ENCODE measurements at regions not wholly inside any gene's neighbourhood (a gene's known extent, or its start where the extent isn't known, plus 50 kb on each side); places are given as distances from the start of the nearest gene placed in this dataset.
"Not testable (repeated sequence)": the region's sequence is repeated elsewhere in the genome, so short reads cannot be mapped to it uniquely, and the experiment has no call there.

DNA sequence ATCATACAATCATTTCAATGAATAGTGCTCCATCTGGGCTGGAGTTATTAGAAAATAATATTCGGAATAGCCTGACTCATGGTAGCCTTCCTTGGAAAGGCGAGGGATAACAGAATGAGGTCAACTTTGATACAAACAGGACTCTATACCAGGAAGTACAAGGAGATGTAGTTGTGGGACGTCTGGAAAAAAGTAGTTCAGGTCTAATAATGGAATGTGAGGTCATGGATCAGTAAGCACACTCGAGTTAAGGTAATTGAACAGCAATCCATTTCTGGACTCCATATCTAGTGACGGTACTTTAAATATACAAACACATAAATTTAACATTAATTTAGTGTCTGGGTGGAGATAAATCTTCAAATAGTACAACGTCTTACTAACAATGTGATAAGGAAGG is 1204.0 kb upstream of the ADGRB3 start:
- H3K9ac ChIP-seq (ENCODE audit: low read length) = no peak overlapping the region
- no peaks in the 10 kb centered on the region for H3K9me3 ChIP-seq (ENCODE audit: control insufficient read depth, low read length)
- H3K36me3 ChIP-seq (ENCODE audit: control insufficient read depth, insufficient read depth, low read length, severe bottlenecking) = no peaks in the 10 kb centered on the region
- H3K4me1 ChIP-seq (ENCODE audit: control insufficient read depth, insufficient read depth, low read length) = no peaks in the 10 kb centered on the region
- no peak overlapping the region for H3K4me3 ChIP-seq (ENCODE audit: low read length)
- H3K27me3 ChIP-seq (replicated peaks; ENCODE audit: control insufficient read depth, insufficient read depth, low read length) = no peaks in the 10 kb centered on the region
- no peak for DNase-seq (ENCODE audit: low read depth)

DNA sequence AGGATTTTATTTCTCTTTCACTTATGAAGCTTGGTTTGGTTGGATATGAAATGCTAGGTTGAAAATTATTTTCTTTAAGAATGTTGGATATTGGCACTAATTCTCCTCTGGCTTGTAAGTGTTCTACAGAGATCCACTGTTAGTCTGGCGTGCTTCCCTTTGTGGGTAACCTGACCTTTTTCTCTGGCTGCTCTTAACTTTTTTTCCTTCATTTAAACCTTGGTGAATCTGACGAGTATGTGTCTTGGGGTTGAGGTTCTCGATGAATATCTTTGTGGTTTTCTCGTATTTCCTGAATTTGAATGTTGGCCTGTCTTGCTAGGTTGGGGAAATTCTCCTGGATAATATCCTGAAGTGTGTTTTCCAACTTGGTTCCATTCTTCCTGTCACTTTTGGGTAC is 1208.4 kb upstream of the ADGRB3 start:
- not testable (repeated sequence) for H3K9ac ChIP-seq (ENCODE audit: low read length); H3K4me1 ChIP-seq (ENCODE audit: control insufficient read depth, insufficient read depth, low read length); H3K27me3 ChIP-seq (replicated peaks; ENCODE audit: control insufficient read depth, insufficient read depth, low read length); DNase-seq (ENCODE audit: low read depth); H3K9me3 ChIP-seq (ENCODE audit: control insufficient read depth, low read length); H3K36me3 ChIP-seq (ENCODE audit: control insufficient read depth, insufficient read depth, low read length, severe bottlenecking); H3K4me3 ChIP-seq (ENCODE audit: low read length)

DNA sequence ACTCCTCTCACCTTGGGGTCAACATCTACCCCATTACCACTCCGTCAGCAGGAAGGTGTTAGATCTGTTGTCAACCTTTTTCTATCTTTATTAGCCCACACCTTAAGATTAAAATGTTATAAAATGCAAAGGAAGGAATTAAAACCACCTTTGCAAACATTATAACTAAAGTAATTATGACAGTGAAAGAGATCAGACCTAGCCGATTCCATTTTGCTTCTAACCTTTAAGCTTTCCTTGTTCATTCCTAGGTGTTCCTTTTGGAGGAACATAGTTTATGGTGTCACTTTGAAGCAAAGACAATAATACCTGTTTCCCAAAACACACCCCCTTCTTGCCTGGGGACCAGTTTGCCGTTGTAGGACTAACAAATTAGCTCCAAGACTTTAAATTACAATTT is 1223.0 kb upstream of the ADGRB3 start:
- Histone ChIP-seq H3K9ac (ENCODE audit: low read length) (no peak overlapping the region), H3K9me3 (ENCODE audit: control insufficient read depth, low read length) (no peaks in the 10 kb centered on the region), H3K27me3 (replicated peaks; ENCODE audit: control insufficient read depth, insufficient read depth, low read length) (no peaks in the 10 kb centered on the region), H3K36me3 (ENCODE audit: control insufficient read depth, insufficient read depth, low read length, severe bottlenecking) (no peaks in the 10 kb centered on the region), H3K4me1 (ENCODE audit: control insufficient read depth, insufficient read depth, low read length) (no peaks in the 10 kb centered on the region), H3K4me3 (ENCODE audit: low read length) (no peak overlapping the region)
- DNase-seq (ENCODE audit: low read depth) = no peak

DNA sequence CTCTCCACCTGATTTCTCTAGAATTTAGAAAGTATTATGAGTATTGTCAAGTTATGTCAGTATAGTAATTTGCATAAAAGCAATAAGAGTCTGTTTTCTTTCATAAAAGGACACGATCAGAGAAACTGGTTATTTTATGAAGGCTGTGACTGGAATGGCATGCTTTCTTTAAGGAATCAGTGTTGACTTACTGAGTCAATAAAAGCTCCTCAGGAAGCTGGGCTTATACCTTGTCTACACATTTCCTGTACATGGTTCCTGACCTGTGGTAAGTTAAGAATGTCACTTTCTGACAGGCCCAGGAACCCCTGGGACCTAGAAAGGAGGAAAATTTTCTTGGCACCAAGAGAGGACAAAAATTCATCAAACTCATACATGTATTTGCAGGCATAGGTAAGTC is 1224.0 kb upstream of the ADGRB3 start:
- Histone ChIP-seq H3K9ac (ENCODE audit: low read length) (no peak overlapping the region), H3K36me3 (ENCODE audit: control insufficient read depth, insufficient read depth, low read length, severe bottlenecking) (no peaks in the 10 kb centered on the region), H3K27me3 (replicated peaks; ENCODE audit: control insufficient read depth, insufficient read depth, low read length) (no peaks in the 10 kb centered on the region), H3K9me3 (ENCODE audit: control insufficient read depth, low read length) (no peaks in the 10 kb centered on the region), H3K4me3 (ENCODE audit: low read length) (no peak overlapping the region), H3K4me1 (ENCODE audit: control insufficient read depth, insufficient read depth, low read length) (no peaks in the 10 kb centered on the region)
- no peak for DNase-seq (ENCODE audit: low read depth)

GRCh38 chr6:67394254-67394653 is 1240.8 kb upstream of the ADGRB3 start:
- H3K4me1 ChIP-seq (ENCODE audit: control insufficient read depth, insufficient read depth, low read length) = no peaks in the 10 kb centered on the region
- peaks cover 2% of the 10 kb centered on the region for H3K9me3 ChIP-seq (ENCODE audit: control insufficient read depth, low read length)
- no peak for DNase-seq (ENCODE audit: low read depth)
- no peak overlapping the region for H3K4me3 ChIP-seq (ENCODE audit: low read length)
- no peak overlapping the region for H3K9ac ChIP-seq (ENCODE audit: low read length)
- H3K36me3 ChIP-seq (ENCODE audit: control insufficient read depth, insufficient read depth, low read length, severe bottlenecking) = no peaks in the 10 kb centered on the region
- H3K27me3 ChIP-seq (replicated peaks; ENCODE audit: control insufficient read depth, insufficient read depth, low read length) = no peaks in the 10 kb centered on the region

GRCh38 chr6:67393356-67393755 is 1241.7 kb upstream of the ADGRB3 start:
- Histone ChIP-seq H3K9ac (ENCODE audit: low read length) (no peak overlapping the region), H3K4me1 (ENCODE audit: control insufficient read depth, insufficient read depth, low read length) (no peaks in the 10 kb centered on the region), H3K4me3 (ENCODE audit: low read length) (no peak overlapping the region), H3K36me3 (ENCODE audit: control insufficient read depth, insufficient read depth, low read length, severe bottlenecking) (no peaks in the 10 kb centered on the region), H3K27me3 (replicated peaks; ENCODE audit: control insufficient read depth, insufficient read depth, low read length) (no peaks in the 10 kb centered on the region), H3K9me3 (ENCODE audit: control insufficient read depth, low read length) (peaks cover 2% of the 10 kb centered on the region)
- peak; percentile 1 for DNase-seq (ENCODE audit: low read depth)

GRCh38 chr6:67391955-67392354 is 1243.1 kb upstream of the ADGRB3 start:
- H3K27me3 ChIP-seq (replicated peaks; ENCODE audit: control insufficient read depth, insufficient read depth, low read length) = no peaks in the 10 kb centered on the region
- H3K4me1 ChIP-seq (ENCODE audit: control insufficient read depth, insufficient read depth, low read length) = no peaks in the 10 kb centered on the region
- peaks cover 2% of the 10 kb centered on the region for H3K9me3 ChIP-seq (ENCODE audit: control insufficient read depth, low read length)
- no peak overlapping the region for H3K4me3 ChIP-seq (ENCODE audit: low read length)
- DNase-seq (ENCODE audit: low read depth) = peak; percentile 28
- no peak overlapping the region for H3K9ac ChIP-seq (ENCODE audit: low read length)
- no peaks in the 10 kb centered on the region for H3K36me3 ChIP-seq (ENCODE audit: control insufficient read depth, insufficient read depth, low read length, severe bottlenecking)

DNA sequence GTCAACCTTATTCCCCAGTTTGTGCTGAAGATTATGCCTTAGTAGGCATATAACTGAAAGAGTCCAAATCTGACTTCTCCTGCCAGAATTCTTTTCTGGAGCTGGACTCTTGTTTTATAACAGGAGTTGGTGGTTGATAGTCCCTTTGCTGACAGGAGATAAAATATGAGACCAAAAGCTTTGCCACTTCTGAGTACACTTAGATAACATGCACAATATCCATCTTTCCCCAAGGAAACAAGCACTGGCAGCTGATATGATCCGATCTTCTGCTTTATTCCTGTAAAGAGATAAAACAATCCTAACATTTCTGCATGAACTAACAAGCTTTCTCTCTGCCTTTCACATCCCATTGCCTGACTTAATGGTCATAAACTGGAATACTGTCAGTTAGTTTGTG is 1265.4 kb upstream of the ADGRB3 start:
- Histone ChIP-seq H3K4me1 (ENCODE audit: control insufficient read depth, insufficient read depth, low read length) (no peaks in the 10 kb centered on the region), H3K4me3 (ENCODE audit: low read length) (no peak overlapping the region)

GRCh38 chr6:67362976-67363375 is 1272.1 kb upstream of the ADGRB3 start:
- Histone ChIP-seq H3K36me3 (ENCODE audit: control insufficient read depth, insufficient read depth, low read length, severe bottlenecking) (no peaks in the 10 kb centered on the region), H3K9ac (ENCODE audit: low read length) (no peak overlapping the region)

More for the DNA sequence above, 1265.4 kb upstream of the ADGRB3 start:
- Histone ChIP-seq H3K27me3 (replicated peaks; ENCODE audit: control insufficient read depth, insufficient read depth, low read length) (no peaks in the 10 kb centered on the region), H3K36me3 (ENCODE audit: control insufficient read depth, insufficient read depth, low read length, severe bottlenecking) (no peaks in the 10 kb centered on the region), H3K9ac (ENCODE audit: low read length) (no peak overlapping the region), H3K9me3 (ENCODE audit: control insufficient read depth, low read length) (no peaks in the 10 kb centered on the region)
- DNase-seq (ENCODE audit: low read depth) = no peak

GRCh38 chr6:67361264-67361663 is 1273.8 kb upstream of the ADGRB3 start:
- Histone ChIP-seq H3K4me3 (ENCODE audit: low read length) (no peak overlapping the region), H3K4me1 (ENCODE audit: control insufficient read depth, insufficient read depth, low read length) (no peaks in the 10 kb centered on the region), H3K27me3 (replicated peaks; ENCODE audit: control insufficient read depth, insufficient read depth, low read length) (no peaks in the 10 kb centered on the region)

More at GRCh38 chr6:67362976-67363375, 1272.1 kb upstream of the ADGRB3 start:
- H3K9me3 ChIP-seq (ENCODE audit: control insufficient read depth, low read length) = no peaks in the 10 kb centered on the region
- H3K27me3 ChIP-seq (replicated peaks; ENCODE audit: control insufficient read depth, insufficient read depth, low read length) = no peaks in the 10 kb centered on the region
- no peaks in the 10 kb centered on the region for H3K4me1 ChIP-seq (ENCODE audit: control insufficient read depth, insufficient read depth, low read length)
- no peak overlapping the region for H3K4me3 ChIP-seq (ENCODE audit: low read length)
- no peak for DNase-seq (ENCODE audit: low read depth)

GRCh38 chr6:67358241-67358640 is 1276.8 kb upstream of the ADGRB3 start:
- no peak overlapping the region for H3K4me3 ChIP-seq (ENCODE audit: low read length)
- no peak for DNase-seq (ENCODE audit: low read depth)
- H3K4me1 ChIP-seq (ENCODE audit: control insufficient read depth, insufficient read depth, low read length) = no peaks in the 10 kb centered on the region
- H3K36me3 ChIP-seq (ENCODE audit: control insufficient read depth, insufficient read depth, low read length, severe bottlenecking) = no peaks in the 10 kb centered on the region
- no peaks in the 10 kb centered on the region for H3K27me3 ChIP-seq (replicated peaks; ENCODE audit: control insufficient read depth, insufficient read depth, low read length)
- no peak overlapping the region for H3K9ac ChIP-seq (ENCODE audit: low read length)
- H3K9me3 ChIP-seq (ENCODE audit: control insufficient read depth, low read length) = no peaks in the 10 kb centered on the region

More at GRCh38 chr6:67361264-67361663, 1273.8 kb upstream of the ADGRB3 start:
- Histone ChIP-seq H3K9me3 (ENCODE audit: control insufficient read depth, low read length) (no peaks in the 10 kb centered on the region), H3K36me3 (ENCODE audit: control insufficient read depth, insufficient read depth, low read length, severe bottlenecking) (no peaks in the 10 kb centered on the region), H3K9ac (ENCODE audit: low read length) (no peak overlapping the region)
- DNase-seq (ENCODE audit: low read depth) = no peak

GRCh38 chr6:67353861-67354260 is 1281.2 kb upstream of the ADGRB3 start:
- Histone ChIP-seq H3K27me3 (replicated peaks; ENCODE audit: control insufficient read depth, insufficient read depth, low read length) (no peaks in the 10 kb centered on the region), H3K4me1 (ENCODE audit: control insufficient read depth, insufficient read depth, low read length) (no peaks in the 10 kb centered on the region), H3K36me3 (ENCODE audit: control insufficient read depth, insufficient read depth, low read length, severe bottlenecking) (no peaks in the 10 kb centered on the region), H3K9ac (ENCODE audit: low read length) (no peak overlapping the region), H3K9me3 (ENCODE audit: control insufficient read depth, low read length) (no peaks in the 10 kb centered on the region), H3K4me3 (ENCODE audit: low read length) (no peak overlapping the region)
- DNase-seq (ENCODE audit: low read depth) = no peak
